ENCODE measurements at regions not wholly inside any gene's neighbourhood (a gene's known extent, or its start where the extent isn't known, plus 50 kb on each side); places are given as distances from the start of the nearest gene placed in this dataset.
A peak's percentile ranks its signal among the peaks of the same experiment; 100 is the strongest.

DNA sequence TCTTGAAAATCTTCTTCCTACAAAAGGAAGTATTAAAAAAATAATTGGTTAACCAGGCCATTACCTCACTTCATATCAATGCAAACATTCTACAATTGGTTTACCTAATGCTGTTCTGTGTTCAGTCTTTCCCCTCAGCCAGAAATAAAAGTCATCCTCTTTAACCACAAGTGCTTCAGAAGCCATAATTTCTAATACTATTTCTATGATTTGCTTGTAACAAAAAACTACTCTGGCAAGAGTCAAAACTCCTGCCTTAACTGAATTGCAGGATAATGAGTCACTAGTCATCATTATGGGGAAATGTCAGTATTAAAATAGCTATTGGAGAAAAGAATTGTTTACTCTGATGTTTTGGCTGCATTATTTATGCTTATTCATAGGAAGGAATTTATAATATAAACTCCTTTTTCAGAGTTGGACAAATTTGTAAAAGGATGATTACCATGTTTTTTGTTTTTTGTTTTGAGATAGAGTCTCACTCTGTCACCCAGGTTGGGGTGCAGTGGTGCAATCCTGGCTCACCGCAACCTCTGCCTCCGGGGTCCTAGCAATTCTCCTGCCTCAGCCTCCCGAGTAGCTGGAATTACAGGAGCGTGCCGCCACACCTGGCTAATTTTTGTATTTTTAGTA lies 55.5 kb upstream of the ODAD2 start:
- peak; percentile 98 for DNase-seq (ENCODE audit: low read depth)
- TF ChIP-seq, protein P1, sequence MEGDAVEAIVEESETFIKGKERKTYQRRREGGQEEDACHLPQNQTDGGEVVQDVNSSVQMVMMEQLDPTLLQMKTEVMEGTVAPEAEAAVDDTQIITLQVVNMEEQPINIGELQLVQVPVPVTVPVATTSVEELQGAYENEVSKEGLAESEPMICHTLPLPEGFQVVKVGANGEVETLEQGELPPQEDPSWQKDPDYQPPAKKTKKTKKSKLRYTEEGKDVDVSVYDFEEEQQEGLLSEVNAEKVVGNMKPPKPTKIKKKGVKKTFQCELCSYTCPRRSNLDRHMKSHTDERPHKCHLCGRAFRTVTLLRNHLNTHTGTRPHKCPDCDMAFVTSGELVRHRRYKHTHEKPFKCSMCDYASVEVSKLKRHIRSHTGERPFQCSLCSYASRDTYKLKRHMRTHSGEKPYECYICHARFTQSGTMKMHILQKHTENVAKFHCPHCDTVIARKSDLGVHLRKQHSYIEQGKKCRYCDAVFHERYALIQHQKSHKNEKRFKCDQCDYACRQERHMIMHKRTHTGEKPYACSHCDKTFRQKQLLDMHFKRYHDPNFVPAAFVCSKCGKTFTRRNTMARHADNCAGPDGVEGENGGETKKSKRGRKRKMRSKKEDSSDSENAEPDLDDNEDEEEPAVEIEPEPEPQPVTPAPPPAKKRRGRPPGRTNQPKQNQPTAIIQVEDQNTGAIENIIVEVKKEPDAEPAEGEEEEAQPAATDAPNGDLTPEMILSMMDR (IDR thresholded peaks at IDR 0.05; ENCODE audit: control insufficient read depth, insufficient read depth, low read depth, low read length, missing control alignments), result no peak
- H3K4me3 ChIP-seq (ENCODE audit: control insufficient read depth, low read depth, low read length), result no peak overlapping the region

GRCh38 chr10:28049286-28049685 lies 50.4 kb upstream of the ODAD2 start:
- TF ChIP-seq, protein P1 (IDR thresholded peaks at IDR 0.05; ENCODE audit: control insufficient read depth, insufficient read depth, low read depth, low read length, missing control alignments), result no peak
- no peak for DNase-seq (ENCODE audit: low read depth)
- H3K4me3 ChIP-seq (ENCODE audit: control insufficient read depth, low read depth, low read length), result no peak overlapping the region

Measured in AG09309 (cell line).